HG03280 (cell line): ENCODE measurements at regions not wholly inside any gene's neighbourhood (a gene's known extent, or its start where the extent isn't known, plus 50 kb on each side); places are given as distances from the start of the nearest gene placed in this dataset.
"Not testable (repeated sequence)": the region's sequence is repeated elsewhere in the genome, so short reads cannot be mapped to it uniquely, and the experiment has no call there.

Experiments
- ATAC-seq: cut with Tn5 transposase; IDR thresholded peaks from one replicate; pipeline ENCODE4 v1.9.1; 2021; ENCODE audit warnings: mild to moderate bottlenecking, moderate library complexity; ENCODE audit not compliant: unreplicated experiment

- no peak for ATAC-seq
Observed at GRCh38 chr3:70744536-70744935, 432.1 kb upstream of the MDFIC2 start.

GRCh38 chr3:70743754-70744153, 431.3 kb upstream of the MDFIC2 start:
- no peak for ATAC-seq

DNA sequence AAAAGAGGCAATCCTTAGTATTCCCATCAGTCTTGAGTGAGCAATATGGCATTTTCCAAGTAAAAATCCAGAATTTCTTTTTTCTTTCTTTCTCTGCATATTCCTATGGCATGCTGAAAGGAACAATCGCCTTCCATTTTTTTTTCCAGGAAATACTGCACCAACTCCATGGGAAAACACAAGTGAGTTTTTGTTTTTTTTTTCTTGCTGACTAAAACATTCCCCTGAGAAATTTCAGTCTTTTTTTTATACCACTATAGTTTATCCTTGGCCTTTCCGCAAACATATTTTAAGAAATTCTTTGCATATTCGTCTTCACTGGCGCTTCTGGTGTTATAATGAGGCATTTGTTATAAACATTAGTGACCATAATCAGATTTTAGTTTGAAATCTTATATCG, 429.6 kb upstream of the MDFIC2 start:
- no peak for ATAC-seq

- ATAC-seq, result no peak
Observed at GRCh38 chr3:70740872-70741271, 428.4 kb upstream of the MDFIC2 start.

DNA sequence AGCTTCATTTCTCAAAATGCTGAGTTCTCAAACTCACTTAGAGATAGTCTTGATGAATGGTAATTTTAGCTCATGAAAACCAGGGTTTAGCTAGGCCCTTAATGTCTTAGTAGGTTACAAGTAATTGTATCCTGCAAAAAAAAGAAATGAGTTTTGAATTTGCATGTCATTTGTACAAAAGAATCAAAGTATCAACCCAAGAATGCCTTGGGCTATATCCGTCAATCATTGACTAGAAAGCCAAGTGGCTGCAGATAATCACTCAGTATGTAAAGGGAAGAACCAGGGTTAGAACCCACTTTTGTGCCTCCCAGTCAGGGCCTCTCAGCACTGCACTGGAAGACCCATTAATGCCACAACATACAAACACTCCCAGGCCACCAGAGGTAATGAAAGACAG, 427.6 kb upstream of the MDFIC2 start:
- ATAC-seq, result no peak

DNA sequence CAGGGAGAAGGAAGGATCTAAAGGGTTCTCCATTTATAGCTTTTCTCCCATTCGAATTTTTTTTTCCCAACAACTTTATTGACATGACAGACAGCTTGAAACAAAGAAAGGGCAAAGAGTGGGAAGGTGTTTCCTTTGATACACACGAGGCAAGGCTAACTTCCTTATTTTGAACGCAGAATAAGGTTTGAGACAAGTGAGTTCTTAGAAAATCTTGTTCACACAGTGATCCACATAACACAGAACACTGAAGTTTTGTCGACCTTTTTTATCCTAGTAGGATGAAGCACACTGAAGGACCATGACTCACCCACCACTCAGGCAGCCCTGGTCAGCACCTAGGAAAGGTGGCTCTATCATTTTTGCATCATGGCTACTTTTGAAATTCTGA, 425.8 kb upstream of the MDFIC2 start:
- ATAC-seq, result no peak

GRCh38 chr3:70737666-70738290, 425.3 kb upstream of the MDFIC2 start:
- ATAC-seq, result no peak

- no peak for ATAC-seq
Observed at GRCh38 chr3:70736009-70736408, 423.6 kb upstream of the MDFIC2 start.

GRCh38 chr3:70734756-70735155, 422.3 kb upstream of the MDFIC2 start:
- no peak for ATAC-seq

GRCh38 chr3:70731046-70731445, 418.6 kb upstream of the MDFIC2 start:
- ATAC-seq, result no peak

- no peak for ATAC-seq
Observed at GRCh38 chr3:70729845-70730244, 417.4 kb upstream of the MDFIC2 start.

DNA sequence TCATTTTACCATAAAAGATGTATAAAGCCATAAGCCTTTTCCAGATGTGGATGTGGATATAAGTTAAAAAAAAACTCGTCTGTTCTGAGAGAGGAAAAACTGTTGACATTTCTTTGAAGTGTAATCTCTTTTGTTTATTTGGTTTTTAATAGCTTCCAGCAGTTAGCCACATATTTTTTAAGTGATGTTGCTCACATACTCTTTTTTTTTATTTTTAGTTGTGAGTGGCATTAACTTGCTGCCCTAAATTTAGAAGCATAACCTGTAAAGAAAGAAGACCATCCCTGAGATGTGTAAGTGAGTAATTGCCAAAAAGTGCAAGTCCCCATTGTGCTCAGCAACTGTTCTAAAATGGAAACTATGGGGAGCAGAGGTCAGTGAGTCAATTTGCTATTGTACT, 415.9 kb upstream of the MDFIC2 start:
- ATAC-seq, result no peak

DNA sequence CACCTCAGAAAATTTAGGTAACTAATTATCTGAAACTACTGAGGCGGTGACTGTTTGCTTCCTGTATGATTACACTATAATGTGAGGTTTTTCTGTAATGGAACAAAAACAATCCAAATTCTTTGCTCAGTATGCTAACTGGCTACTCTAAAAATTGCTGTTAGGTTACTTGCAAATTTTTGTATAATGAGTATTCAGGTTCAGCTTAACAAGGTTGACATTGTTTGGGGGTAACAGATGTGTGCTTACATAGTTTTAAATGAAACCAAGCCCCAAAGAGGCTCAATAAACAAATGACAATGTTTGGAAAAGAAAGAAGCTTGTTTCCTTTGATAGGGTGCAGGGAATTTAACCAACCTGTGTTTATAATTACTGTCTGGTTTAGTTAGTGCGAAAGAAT, 414.5 kb upstream of the MDFIC2 start:
- ATAC-seq, result no peak

DNA sequence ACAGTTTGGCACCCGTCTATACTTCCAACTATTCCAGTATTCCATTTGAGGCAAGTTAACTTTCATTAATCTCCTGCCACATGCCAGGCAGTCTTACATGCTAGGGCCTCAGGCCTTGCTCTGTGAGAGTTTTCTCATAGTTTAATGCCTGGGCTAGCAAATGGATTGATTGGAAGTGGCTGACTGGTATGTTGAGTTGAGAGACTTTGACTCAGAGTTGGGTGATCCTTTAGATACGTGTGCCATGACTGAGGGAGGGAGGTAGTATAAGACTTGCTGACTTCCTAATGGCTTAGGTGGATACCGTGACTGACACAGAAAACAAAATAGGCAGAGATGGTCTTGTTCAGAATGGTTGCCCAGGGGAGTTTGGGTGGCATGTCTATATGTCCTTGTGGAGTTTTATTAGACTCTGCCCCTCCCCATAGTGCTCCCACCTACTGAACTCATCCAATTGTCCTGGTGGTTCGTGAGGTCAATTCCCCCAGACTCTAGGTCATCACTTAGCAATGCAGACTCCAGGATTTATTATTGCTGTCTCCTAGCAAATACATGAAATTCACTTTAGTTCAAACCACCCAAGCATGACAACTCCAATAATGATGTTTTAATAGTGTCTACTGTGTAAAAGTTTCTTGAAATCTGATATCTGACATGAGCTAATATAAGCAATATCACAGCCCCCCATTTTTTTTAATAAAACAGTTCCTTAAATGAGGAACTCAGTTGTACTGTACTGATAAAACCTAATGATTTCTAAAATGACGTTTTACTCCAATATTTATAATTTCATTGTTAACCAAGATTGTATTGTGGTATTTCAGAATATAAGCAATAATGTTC, 413.9 kb upstream of the MDFIC2 start:
- ATAC-seq, result no peak

- no peak for ATAC-seq
Observed at GRCh38 chr3:70722018-70722417, 409.6 kb upstream of the MDFIC2 start.

- no peak for ATAC-seq
Observed at GRCh38 chr3:70716832-70717231, 404.4 kb upstream of the MDFIC2 start.

GRCh38 chr3:70712449-70713082, 400.1 kb upstream of the MDFIC2 start:
- ATAC-seq, result no peak

GRCh38 chr3:70703305-70704102, 391.1 kb upstream of the MDFIC2 start:
- no peak for ATAC-seq

DNA sequence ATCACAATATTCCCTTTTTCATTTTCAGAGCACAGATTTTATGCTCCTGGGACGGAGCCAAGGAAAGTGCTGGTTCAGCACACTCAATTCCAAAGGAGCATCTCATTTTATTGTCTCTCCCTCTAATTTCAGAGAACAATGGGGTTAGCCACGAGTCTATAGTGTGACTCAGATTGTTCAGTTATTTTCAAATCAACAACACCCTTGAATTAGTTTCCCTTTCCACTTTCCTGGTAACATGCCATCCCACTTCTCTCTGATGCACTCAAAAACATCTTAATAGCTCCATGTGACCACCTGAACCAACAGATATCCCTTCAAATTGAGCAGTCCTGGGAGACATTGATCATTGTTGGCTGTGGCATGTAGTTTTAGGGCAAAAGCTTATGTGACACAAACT, 389.7 kb upstream of the MDFIC2 start:
- ATAC-seq, result no peak

- ATAC-seq, result no peak
Observed at GRCh38 chr3:70684701-70685100, 372.3 kb upstream of the MDFIC2 start.

GRCh38 chr3:70675810-70676209, 363.4 kb upstream of the MDFIC2 start:
- not testable (repeated sequence) for ATAC-seq
